PC-3 (cell line): ENCODE measurements at regions not wholly inside any gene's neighbourhood (a gene's known extent, or its start where the extent isn't known, plus 50 kb on each side); places are given as distances from the start of the nearest gene placed in this dataset.

Source experiments
- CTCF ChIP-seq: fragments of 300-600 bp; sonication (generic); conservative IDR thresholded peaks from 2 replicates; pipeline ENCODE4 v1.5.1; 2017; ENCODE audit warnings: antibody characterized with exemption, low read depth, mild to moderate bottlenecking, low read length
- EZH2 ChIP-seq: fragments of 300-600 bp; sonication (generic); IDR thresholded peaks from one replicate; pipeline ENCODE4 v1.6.1; 2017; ENCODE audit warnings: antibody characterized with exemption, mild to moderate bottlenecking, low read length; ENCODE audit not compliant: unreplicated experiment
- EZH2phosphoT487 ChIP-seq: fragments of 300-600 bp; sonication (generic); IDR thresholded peaks from 2 replicates; pipeline ENCODE4 v1.6.1; 2018; ENCODE audit warnings: mild to moderate bottlenecking, antibody characterized with exemption, low read length, borderline replicate concordance

GRCh38 chr14:86521843-86522242 is 991.9 kb downstream of the FLRT2 start:
- TF ChIP-seq CTCF = no peak
- TF ChIP-seq EZH2 = no peak
- TF ChIP-seq EZH2phosphoT487 = no peak
